Hepatocyte (in vitro differentiated cells): ENCODE measurements at regions not wholly inside any gene's neighbourhood (a gene's known extent, or its start where the extent isn't known, plus 50 kb on each side); places are given as distances from the start of the nearest gene placed in this dataset.

Experiments used
- DNase-seq: peaks from one replicate; pipeline ENCODE4 v3.0.0-alpha.2; 2016; ENCODE audit warnings: low spot score
- H2AFZ ChIP-seq: fragments of 200-600 bp; sonication (generic); 2 replicates; pipeline ENCODE4 v1.6.0; 2016; ENCODE audit warnings: antibody characterized with exemption, mild to moderate bottlenecking
- H3K27ac ChIP-seq: fragments of 200-600 bp; sonication (generic); 2 replicates; pipeline ENCODE4 v1.5.1; 2016; ENCODE audit warnings: mild to moderate bottlenecking
- H3K27me3 ChIP-seq: fragments of 200-600 bp; sonication (generic); 2 replicates; pipeline ENCODE4 v1.6.1; 2016
- H3K36me3 ChIP-seq: fragments of 200-600 bp; sonication (generic); replicated peaks from 2 replicates; pipeline ENCODE4 v1.5.1; 2016; ENCODE audit warnings: low read depth; ENCODE audit not compliant: insufficient read depth
- H3K4me1 ChIP-seq: fragments of 200-600 bp; sonication (generic); 2 replicates; pipeline ENCODE4 v1.5.1; 2016; ENCODE audit warnings: mild to moderate bottlenecking, moderate library complexity; ENCODE audit not compliant: insufficient read depth
- H3K4me2 ChIP-seq: fragments of 200-600 bp; sonication (generic); 2 replicates; pipeline ENCODE4 v1.6.0; 2016
- H3K4me3 ChIP-seq: fragments of 200-600 bp; sonication (generic); 2 replicates; pipeline ENCODE4 v1.5.1; 2016; ENCODE audit warnings: mild to moderate bottlenecking
- H3K79me2 ChIP-seq: fragments of 200-600 bp; sonication (generic); 2 replicates; pipeline ENCODE4 v1.6.0; 2017; ENCODE audit warnings: mild to moderate bottlenecking
- H3K9me2 ChIP-seq: fragments of 200-600 bp; sonication (generic); replicated peaks from 2 replicates; pipeline ENCODE4 v1.6.0; 2017; ENCODE audit warnings: mild to moderate bottlenecking; ENCODE audit not compliant: insufficient read depth
- H3K9me3 ChIP-seq: fragments of 200-600 bp; sonication (generic); 2 replicates; pipeline ENCODE4 v1.5.1; 2016; ENCODE audit warnings: low read depth, mild to moderate bottlenecking
- H4K20me1 ChIP-seq: fragments of 200-600 bp; sonication (generic); 2 replicates; pipeline ENCODE4 v1.6.0; 2016; ENCODE audit warnings: mild to moderate bottlenecking; ENCODE audit not compliant: insufficient read depth, poor library complexity, severe bottlenecking
- EZH2 ChIP-seq: fragments of 200-600 bp; sonication (generic); IDR thresholded peaks from 2 replicates; pipeline ENCODE4 v1.6.1; 2016; ENCODE audit warnings: antibody characterized with exemption, mild to moderate bottlenecking, borderline replicate concordance
- EZH2phosphoT487 ChIP-seq: fragments of 200-600 bp; sonication (generic); IDR thresholded peaks from one replicate; pipeline ENCODE4 v1.6.1; 2018; ENCODE audit warnings: antibody characterized with exemption, mild to moderate bottlenecking, low read depth, moderate library complexity; ENCODE audit not compliant: unreplicated experiment, severe bottlenecking
- WGBS: methylation state at CpG from one replicate; pipeline ENCODE4 v1.1.6; 2016; ENCODE audit warnings: low lambda C conversion rate; ENCODE audit errors: missing lambda C conversion rate; 5-methylcytosine and 5-hydroxymethylcytosine counted together
- TF ChIP-seq, protein P1 (sequence below): fragments of 200-600 bp; sonication (generic); IDR thresholded peaks from 2 replicates; pipeline ENCODE4 v1.5.1; 2016; ENCODE audit warnings: antibody characterized with exemption, mild to moderate bottlenecking; ENCODE audit not compliant: poor library complexity

DNA sequence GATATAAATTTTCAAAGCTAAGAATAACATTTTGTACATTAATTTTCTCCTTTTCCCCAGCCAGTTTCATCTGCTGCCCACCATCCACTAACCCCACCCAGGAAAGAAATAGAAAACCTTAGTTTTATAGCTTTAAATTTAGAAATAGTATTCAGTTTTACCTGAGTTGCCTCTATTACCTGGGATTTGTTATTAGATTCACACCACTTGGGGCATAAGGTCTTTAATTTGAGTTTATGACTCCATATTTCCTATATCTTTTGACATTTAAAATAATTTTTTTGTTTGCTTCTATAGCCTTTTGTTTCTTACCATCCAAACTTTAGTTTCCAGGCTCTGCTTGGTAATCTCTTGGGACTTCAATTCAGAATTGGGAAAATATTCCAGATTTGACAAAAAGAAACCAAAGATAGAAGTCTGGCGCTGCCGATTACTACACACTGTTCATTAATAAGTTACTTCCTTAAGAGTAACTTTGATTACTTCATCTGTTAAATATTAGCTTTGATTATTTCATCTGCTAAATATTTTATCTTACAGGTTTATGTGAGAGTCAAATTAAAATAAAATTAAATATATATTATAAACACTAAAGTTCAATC lies 485.5 kb upstream of the FOXG1 start:
- no peaks in the 10 kb centered on the region for H3K36me3 ChIP-seq
- no peak for DNase-seq
- no peaks in the 10 kb centered on the region for H3K4me1 ChIP-seq
- no peak overlapping the region for H3K4me2 ChIP-seq
- H3K9me2 ChIP-seq: no peaks in the 10 kb centered on the region
- no peaks in the 10 kb centered on the region for H3K27me3 ChIP-seq
- TF ChIP-seq EZH2phosphoT487 (no peak), EZH2 (no peak)
- TF ChIP-seq, protein P1, sequence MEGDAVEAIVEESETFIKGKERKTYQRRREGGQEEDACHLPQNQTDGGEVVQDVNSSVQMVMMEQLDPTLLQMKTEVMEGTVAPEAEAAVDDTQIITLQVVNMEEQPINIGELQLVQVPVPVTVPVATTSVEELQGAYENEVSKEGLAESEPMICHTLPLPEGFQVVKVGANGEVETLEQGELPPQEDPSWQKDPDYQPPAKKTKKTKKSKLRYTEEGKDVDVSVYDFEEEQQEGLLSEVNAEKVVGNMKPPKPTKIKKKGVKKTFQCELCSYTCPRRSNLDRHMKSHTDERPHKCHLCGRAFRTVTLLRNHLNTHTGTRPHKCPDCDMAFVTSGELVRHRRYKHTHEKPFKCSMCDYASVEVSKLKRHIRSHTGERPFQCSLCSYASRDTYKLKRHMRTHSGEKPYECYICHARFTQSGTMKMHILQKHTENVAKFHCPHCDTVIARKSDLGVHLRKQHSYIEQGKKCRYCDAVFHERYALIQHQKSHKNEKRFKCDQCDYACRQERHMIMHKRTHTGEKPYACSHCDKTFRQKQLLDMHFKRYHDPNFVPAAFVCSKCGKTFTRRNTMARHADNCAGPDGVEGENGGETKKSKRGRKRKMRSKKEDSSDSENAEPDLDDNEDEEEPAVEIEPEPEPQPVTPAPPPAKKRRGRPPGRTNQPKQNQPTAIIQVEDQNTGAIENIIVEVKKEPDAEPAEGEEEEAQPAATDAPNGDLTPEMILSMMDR: no peak
- H3K79me2 ChIP-seq: no peaks in the 10 kb centered on the region
- no peak overlapping the region for H3K4me3 ChIP-seq
- WGBS: 96% methylated on average over 2 of the region's 2 CpGs
- no peak overlapping the region for H2AFZ ChIP-seq
- no peak overlapping the region for H3K27ac ChIP-seq
- H4K20me1 ChIP-seq: no peaks in the 10 kb centered on the region
- H3K9me3 ChIP-seq: no peaks in the 10 kb centered on the region

DNA sequence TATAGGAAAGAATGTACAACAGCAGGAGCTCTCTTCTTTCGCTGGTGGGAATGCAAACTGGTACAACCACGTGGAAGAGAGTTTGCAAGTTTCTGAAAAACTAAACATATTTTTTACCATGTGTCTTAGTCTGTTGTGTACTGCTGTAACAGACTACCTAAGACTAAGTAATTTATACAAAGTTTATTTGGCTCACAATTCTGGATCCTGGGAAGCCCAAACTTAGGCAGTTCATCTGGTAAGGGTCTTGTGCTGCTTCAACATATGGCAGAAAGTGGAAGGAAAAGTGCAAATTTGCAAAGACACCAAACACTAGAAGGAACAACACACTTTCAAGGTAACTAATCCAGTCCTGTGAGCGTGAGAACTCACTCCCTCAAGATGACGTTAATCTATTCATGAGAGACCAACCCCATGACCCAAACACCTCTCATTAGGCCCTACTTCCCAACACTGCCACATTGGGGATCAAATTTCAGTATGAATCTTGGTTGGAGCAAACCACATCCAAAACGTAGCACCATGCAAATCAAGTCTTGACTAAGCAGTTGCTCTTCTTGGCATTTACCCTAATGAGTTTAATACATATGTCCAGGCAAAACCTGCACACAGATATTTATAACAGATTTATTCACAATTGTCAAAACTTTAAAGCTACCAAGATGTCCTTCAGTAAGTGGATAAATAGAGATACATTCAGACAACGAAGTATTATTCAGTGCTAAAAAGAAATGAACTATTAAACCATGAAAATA lies 481.9 kb upstream of the FOXG1 start:
- H3K4me3 ChIP-seq: no peak overlapping the region
- 80% methylated on average over 6 of the region's 6 CpGs for WGBS
- no peak for DNase-seq
- no peaks in the 10 kb centered on the region for H3K4me1 ChIP-seq
- H3K9me3 ChIP-seq: no peaks in the 10 kb centered on the region
- H4K20me1 ChIP-seq: no peaks in the 10 kb centered on the region
- TF ChIP-seq, protein P1: no peak
- TF ChIP-seq EZH2: no peak
- no peak for TF ChIP-seq EZH2phosphoT487
- no peaks in the 10 kb centered on the region for H3K36me3 ChIP-seq
- no peak overlapping the region for H2AFZ ChIP-seq
- H3K79me2 ChIP-seq: no peaks in the 10 kb centered on the region
- H3K4me2 ChIP-seq: no peak overlapping the region
- H3K9me2 ChIP-seq: no peaks in the 10 kb centered on the region
- no peaks in the 10 kb centered on the region for H3K27me3 ChIP-seq
- no peak overlapping the region for H3K27ac ChIP-seq

DNA sequence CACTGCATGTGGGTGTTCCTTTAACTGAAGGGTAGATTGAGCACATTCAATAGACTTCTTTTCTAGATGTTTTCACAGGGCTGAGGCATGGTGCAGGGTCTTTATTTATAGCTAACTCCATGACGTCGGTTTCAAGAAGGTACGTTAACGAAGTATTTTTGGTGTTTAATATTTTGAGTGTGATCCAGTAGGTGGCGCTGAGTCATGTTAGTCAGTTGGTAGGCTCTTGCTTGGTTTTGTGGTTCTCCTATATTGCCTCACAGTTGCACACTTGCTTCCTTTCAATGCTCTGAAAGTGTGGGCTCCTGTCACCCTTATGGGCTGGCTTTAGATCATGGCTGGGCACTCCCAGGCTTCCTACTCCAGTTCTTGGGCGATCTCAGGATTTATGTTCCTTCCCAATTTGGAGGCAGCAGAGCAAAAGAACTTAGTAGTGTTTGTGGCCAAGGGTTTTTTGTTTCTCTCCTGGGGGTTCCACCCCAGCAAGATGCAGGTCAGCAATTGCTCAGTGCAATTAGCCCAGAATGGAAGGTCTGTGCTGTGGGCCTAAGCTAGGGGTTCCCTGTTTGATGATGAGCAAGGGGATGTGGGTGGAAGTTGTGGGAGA lies 471.6 kb upstream of the FOXG1 start:
- peak; percentile 61 for DNase-seq
- H3K4me1 ChIP-seq: no peaks in the 10 kb centered on the region
- TF ChIP-seq EZH2 (no peak), EZH2phosphoT487 (no peak)
- TF ChIP-seq, protein P1: peak; percentile 49
- no peak overlapping the region for H2AFZ ChIP-seq
- H3K9me2 ChIP-seq: no peaks in the 10 kb centered on the region
- no peaks in the 10 kb centered on the region for H3K9me3 ChIP-seq
- H3K27me3 ChIP-seq: no peaks in the 10 kb centered on the region
- no peaks in the 10 kb centered on the region for H4K20me1 ChIP-seq
- H3K4me2 ChIP-seq: no peak overlapping the region
- no peaks in the 10 kb centered on the region for H3K79me2 ChIP-seq
- 25% methylated on average over 6 of the region's 6 CpGs for WGBS
- no peak overlapping the region for H3K4me3 ChIP-seq
- no peak overlapping the region for H3K27ac ChIP-seq
- H3K36me3 ChIP-seq: no peaks in the 10 kb centered on the region
